ENCODE measurements at regions not wholly inside any gene's neighbourhood (a gene's known extent, or its start where the extent isn't known, plus 50 kb on each side); places are given as distances from the start of the nearest gene placed in this dataset.

DNA sequence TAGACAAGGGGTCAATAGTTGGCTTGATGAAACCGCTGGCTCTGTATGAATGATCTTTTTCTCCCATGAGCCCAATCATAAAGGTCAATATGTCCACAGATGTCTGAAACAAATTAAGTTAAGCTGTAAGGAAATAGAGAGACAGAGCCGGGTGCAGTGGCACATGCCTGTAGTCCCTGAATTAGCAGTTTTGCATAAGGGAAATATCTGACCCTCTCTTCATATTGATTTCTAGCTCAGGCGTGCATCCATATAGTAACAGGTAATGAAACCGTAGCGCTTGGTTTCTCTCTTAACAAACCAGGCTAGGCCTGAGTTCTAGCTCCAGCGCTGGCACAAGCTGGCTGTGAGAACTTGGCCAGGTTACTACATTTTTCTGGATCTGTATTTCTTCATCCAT, 118.1 kb upstream of the ERCC6L2 start:
- no peak for DNase-seq (ENCODE audit: low spot score)

- no peak for DNase-seq (ENCODE audit: low spot score)
Measured at GRCh38 chr9:95756986-95757385, 118.5 kb upstream of the ERCC6L2 start.

- no peak for DNase-seq (ENCODE audit: low spot score)
Measured at GRCh38 chr9:95756101-95756500, 119.4 kb upstream of the ERCC6L2 start.

DNA sequence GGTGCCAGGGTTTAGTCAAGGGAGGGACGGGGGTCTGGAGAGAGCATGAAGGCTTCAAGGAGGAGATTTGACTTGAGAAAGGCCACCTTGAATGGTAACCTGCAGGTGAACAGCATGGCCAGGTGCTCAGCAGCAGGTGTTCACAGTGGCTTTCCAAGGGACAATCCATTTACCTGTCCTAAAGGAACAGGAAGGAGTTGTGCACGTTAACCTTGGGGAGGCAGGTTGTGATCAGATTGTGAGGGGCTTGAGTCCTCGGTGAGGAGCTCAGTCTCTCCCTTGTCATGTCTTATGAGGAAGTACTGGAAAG, 120.1 kb upstream of the ERCC6L2 start:
- no peak for DNase-seq (ENCODE audit: low spot score)

- DNase-seq (ENCODE audit: low spot score): no peak
Measured at GRCh38 chr9:95754533-95755420, 120.7 kb upstream of the ERCC6L2 start.

- no peak for DNase-seq (ENCODE audit: low spot score)
Measured at GRCh38 chr9:95753762-95754465, 121.6 kb upstream of the ERCC6L2 start.

GRCh38 chr9:95752129-95752731, 123.3 kb upstream of the ERCC6L2 start:
- no peak for DNase-seq (ENCODE audit: low spot score)

DNA sequence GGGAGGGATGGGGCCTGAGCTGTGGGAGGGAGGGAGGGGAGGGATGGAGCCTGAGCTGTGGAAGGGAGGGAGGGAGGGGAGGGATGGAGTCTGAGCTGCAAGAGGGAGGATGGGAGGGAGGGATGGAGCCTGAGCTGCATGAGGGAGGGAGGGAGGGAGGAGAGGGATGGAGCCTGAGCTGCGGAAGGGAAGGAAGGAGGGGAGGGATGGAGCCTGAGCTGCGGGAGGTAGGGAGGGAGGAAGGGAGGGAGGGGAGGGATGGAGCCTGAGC, 124.0 kb upstream of the ERCC6L2 start:
- DNase-seq (ENCODE audit: low spot score): no peak

DNA sequence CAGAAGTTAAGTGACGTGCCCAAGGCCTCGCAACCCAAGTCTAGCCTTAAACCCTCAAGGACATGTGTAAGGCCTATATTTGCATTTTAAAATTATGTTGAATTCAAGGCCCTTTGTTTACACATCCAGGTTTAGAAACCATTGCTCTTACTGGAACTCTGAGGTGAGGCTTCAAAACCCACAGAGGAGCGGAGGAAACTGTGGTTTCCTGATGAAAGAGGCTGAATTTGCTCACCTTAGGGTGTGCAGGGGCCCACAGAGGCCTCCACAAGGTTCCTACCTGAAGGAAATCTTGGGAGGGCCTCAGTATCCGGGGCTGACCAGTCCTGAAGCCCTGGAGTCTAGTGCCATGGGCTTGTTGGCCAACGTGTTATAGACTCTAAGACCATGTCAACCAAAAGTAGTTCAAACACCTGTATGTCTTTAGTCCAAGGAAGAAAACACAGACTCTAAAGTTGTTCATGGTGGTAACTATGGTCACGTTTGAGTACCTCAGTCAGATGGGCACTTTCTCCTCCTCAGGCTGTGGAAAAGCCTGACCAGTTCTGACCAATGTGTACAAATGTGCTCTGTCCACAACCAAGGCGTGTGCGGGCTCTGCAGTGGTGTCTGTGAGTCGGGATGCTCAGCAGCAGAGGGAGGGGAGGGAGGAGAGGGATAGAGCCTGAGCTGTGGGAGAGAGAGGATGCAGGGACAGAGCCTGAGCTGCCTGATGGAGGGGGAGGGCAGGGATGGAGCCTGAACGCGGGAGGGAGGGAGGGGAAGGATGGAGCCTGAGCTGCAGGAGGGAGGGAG, 124.6 kb upstream of the ERCC6L2 start:
- no peak for DNase-seq (ENCODE audit: low spot score)

DNA sequence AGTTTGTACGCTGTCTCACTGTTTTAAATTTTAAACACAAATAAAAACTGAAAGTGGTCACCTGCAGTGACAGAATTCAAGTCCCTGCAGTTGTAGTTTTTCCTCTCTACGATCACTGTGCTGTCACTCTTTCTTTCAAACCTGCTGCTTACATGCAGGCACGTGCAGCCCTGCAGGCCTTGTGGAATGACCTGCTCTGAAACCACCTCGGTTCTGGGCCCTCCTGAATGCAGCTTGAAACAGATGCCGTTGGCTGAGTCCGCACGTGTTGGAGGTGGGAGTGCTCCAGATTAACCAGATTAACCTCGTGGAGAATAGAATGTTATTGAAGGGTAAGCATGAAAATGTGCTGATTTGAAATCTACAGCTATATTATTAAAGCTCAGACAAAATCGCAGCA, 126.0 kb upstream of the ERCC6L2 start:
- DNase-seq (ENCODE audit: low spot score): no peak

GRCh38 chr9:95746408-95747180, 128.9 kb upstream of the ERCC6L2 start:
- DNase-seq (ENCODE audit: low spot score): no peak

DNA sequence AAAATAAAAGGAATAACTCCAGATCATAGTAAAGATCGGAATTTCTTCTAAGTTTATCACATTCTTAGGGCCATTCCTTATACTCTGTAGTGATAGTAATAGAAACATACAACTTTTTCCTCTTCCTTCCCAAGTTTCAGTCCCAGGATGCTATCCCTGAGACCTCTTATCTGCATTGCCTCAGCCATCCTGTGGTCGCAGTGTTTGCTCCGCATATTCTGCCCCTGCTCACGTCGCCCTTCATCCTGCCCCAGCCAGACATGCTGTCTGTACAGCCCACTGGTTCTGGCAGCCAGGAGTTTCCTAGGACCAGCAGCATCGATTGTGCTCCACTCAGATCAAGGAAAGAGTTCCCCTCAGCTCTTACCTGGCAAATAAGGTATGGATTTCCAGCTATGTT, 132.7 kb upstream of the ERCC6L2 start:
- no peak for DNase-seq (ENCODE audit: low spot score)

GRCh38 chr9:95741631-95742030, 133.9 kb upstream of the ERCC6L2 start:
- DNase-seq (ENCODE audit: low spot score): no peak

DNA sequence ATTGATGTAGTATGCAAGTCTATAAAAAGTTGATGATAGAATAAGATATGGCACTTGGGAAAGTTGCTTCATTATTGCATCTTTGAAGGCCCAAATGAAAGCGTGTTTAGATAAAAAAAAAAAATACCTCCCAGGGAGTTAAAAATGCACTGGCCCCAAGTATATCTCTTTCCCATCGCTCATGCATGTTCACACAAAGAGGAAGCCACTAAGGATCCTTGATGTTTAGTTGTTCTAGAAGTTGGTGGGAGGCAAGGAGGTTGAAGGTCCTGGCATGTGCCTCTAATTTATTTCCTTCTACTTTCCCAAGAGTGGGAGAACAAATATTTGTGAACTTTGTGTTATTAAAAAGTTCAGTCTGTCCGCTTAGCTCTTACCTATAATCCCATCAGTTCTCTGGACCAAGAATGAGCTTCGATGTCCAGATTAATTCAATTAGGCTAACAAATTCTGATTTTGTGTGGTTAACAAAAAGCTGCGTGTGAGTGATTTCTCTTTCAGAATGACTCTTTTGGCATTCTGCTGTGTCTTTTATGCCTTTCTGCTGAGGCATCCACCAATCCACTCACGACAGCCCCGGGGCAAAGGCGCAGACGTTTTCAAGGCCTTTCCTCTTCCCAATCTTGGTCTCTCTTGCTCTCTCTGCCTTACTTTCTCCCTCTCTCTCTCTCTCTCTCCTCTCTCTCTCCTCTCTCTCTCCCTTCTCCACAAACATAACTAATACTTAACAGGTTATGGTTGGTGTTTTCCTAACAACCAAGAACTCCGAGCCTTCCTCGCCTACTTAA, 135.1 kb upstream of the ERCC6L2 start:
- DNase-seq (ENCODE audit: low spot score): no peak

DNA sequence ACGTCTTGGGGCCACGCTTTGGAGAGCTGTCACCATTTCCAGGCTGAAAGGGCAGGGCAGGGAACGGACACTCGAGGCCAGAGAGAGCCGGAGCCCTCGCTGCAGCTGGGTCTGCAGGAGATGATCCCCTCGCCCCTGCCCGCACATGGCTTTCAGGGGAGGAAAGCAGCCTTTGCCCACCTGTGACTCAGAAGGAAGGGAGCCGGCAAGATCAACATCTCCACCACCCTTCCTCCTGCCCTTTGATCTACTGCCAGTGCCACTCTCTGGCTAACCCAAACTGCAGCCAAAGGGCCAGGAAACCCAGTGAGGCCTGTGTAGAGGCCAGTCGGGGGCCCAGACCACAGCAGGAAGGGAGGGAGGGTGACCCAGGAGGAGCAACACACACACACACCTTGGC, 137.1 kb upstream of the ERCC6L2 start:
- DNase-seq (ENCODE audit: low spot score): no peak

DNA sequence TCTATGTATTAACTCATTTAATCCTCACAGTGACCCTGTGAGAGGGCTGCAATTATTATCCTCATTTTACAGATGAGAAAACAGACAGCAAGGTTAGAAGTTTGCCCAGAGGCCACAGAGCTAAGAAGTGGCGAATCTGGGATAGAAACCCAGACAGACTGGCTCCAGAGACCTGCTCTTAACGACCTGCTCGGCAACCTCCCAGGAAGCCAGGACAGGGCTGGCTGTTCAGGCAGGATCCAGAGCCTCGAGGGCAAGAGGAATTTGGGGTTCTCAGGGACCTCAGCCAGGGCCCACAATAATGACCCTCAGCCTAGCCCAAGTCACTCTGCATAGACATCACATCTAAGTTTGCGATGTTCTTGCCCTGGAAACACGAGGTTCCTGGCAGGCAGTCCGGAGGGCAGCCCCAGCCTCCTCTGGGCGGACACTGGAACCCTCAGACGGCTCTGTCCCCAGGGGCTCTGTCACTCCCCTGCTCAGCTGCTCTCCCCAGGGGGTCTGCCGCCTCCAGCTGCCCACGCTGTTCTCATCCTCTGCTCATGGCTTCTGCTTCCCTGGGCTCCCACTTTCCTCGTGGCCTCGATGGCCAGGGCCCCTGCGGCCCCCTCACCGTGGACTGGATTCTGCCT, 138.5 kb upstream of the ERCC6L2 start:
- DNase-seq (ENCODE audit: low spot score): no peak

- DNase-seq (ENCODE audit: low spot score): no peak
Measured at GRCh38 chr9:95736370-95736769, 139.1 kb upstream of the ERCC6L2 start.

GRCh38 chr9:95735701-95736100, 139.8 kb upstream of the ERCC6L2 start:
- no peak for DNase-seq (ENCODE audit: low spot score)

DNA sequence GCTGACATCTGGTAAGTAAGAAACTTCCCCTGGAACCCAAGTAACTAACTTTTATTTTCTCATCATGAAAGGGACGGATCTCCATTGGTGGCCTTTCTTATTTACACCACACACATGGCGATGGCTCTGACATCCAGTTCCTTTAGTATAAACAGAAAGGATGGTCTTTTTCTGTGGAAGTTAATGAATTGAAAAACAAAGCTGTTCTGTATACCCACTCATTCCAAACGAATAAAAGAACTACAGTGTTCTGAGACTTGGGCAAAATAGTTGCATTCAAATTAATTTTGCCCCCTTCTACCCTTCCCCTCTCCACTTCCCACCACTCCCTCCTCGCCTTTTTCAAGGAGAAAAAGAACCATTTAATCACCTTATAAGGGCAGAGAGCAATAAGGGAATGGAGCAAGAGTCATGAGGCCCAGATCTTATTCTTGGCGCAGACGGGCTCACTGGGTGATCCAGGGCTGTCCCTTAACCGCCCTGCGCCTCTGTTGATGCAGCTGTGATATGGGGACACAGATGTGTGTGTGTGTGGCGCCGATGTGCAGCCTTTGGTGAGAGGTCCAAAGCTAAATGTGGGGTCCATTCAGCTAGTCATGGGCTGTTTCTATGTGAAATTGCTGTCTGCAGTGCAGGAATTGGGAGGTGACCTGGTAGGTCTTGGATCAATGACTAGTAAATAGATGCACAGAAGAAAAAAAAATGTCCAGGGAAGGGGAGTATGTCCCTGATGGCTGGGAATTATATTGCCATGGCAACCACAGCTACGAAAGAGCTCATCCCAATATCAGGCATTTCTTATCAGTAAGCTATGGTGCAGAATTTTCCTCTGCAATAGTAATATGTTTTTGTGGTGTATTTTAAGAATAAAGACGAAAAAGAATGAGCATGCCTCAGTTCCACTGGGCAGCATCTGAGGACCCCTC, 141.5 kb upstream of the ERCC6L2 start:
- no peak for DNase-seq (ENCODE audit: low spot score)

All from mesenteric fat pad (tissue), 1 donor.